DOHH2 (cell line): ENCODE measurements at regions not wholly inside any gene's neighbourhood (a gene's known extent, or its start where the extent isn't known, plus 50 kb on each side); places are given as distances from the start of the nearest gene placed in this dataset.

Experiments used
- EZH2phosphoT487 ChIP-seq: fragments of 200-600 bp; sonication (generic); IDR thresholded peaks from 2 replicates; pipeline ENCODE4 v1.6.1; 2017; ENCODE audit warnings: borderline replicate concordance, mild to moderate bottlenecking, antibody characterized with exemption, low read length, moderate library complexity, mixed read lengths
- TF ChIP-seq, protein P1 (sequence below): fragments of 200-600 bp; sonication (generic); IDR thresholded peaks from one replicate; pipeline ENCODE4 v1.5.1; 2014; ENCODE audit warnings: antibody characterized with exemption, mild to moderate bottlenecking, low read depth, low read length; ENCODE audit not compliant: poor library complexity, severe bottlenecking

DNA sequence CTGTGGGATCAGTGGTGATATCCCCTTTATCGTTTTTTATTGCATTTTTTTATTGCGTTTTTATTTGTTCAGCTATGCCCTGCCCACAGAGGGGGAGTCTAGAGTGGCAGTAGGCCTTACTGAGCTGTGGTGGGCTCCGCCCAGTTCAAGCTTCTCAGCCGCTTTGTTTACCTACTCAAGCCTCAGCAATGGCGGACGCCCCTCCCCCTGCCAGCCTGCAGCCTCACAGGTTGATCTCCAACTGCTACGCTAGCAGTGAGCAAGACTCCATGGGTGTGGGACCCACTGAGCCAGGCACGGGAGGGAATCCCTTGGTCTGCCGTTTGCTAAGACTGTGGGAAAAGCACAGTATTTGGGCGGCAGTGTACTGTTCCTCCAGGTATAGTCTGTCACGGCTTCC is 500.6 kb upstream of the MCTP2 start:
- TF ChIP-seq, protein P1, sequence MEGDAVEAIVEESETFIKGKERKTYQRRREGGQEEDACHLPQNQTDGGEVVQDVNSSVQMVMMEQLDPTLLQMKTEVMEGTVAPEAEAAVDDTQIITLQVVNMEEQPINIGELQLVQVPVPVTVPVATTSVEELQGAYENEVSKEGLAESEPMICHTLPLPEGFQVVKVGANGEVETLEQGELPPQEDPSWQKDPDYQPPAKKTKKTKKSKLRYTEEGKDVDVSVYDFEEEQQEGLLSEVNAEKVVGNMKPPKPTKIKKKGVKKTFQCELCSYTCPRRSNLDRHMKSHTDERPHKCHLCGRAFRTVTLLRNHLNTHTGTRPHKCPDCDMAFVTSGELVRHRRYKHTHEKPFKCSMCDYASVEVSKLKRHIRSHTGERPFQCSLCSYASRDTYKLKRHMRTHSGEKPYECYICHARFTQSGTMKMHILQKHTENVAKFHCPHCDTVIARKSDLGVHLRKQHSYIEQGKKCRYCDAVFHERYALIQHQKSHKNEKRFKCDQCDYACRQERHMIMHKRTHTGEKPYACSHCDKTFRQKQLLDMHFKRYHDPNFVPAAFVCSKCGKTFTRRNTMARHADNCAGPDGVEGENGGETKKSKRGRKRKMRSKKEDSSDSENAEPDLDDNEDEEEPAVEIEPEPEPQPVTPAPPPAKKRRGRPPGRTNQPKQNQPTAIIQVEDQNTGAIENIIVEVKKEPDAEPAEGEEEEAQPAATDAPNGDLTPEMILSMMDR: no peak
- TF ChIP-seq EZH2phosphoT487: no peak
